Activated T-cell treated with anti-CD3 and anti-CD28 coated beads for 48 hours (primary cell): ENCODE measurements at regions not wholly inside any gene's neighbourhood (a gene's known extent, or its start where the extent isn't known, plus 50 kb on each side); places are given as distances from the start of the nearest gene placed in this dataset.

Source experiments
- DNase-seq: peaks from one replicate; pipeline ENCODE4 v3.0.0-alpha.2; 2020; ENCODE audit warnings: low read depth

DNA sequence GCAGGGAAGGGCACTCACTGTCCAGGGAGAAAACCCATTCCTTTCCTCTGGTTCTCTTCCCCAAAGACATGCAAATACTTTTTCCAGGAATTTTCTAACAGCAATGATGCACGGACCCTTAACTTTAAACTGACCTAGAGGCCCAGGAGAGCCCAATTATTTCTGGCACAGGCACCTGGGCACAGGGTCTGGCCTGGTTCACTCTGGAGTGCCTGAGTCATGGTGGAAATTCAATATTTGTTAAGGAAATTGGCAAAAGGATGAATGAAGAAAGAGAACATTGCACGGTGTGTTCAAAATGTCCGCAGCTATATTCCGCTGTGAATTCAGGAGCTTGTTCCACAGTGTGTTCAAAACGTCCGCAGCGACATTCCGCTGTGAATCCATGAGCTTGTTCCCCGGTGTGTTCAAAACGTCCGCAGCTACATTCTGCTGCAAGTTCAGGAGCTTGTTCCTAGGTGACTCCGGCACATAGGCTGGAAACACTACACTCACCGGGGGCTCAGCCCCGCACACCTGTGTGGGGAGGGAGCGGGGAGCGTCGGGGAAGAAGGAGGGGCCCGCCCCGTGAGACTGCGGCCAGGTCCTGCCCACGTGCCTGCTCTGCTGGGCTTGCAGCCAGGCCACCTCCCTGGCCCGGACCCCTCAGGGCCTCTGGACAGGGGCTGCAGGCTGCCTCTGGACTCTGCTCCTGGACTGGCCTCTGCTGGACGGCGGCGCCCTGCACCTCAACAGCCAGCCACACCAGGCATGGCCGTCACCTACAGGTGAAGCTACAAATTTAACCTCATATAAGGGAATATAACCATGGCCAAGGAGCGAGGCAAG lies 72.0 kb upstream of the FAM20C start:
- DNase-seq, result no peak

- no peak for DNase-seq
Observed at GRCh38 chr7:121002-121785, 71.2 kb upstream of the FAM20C start.

DNA sequence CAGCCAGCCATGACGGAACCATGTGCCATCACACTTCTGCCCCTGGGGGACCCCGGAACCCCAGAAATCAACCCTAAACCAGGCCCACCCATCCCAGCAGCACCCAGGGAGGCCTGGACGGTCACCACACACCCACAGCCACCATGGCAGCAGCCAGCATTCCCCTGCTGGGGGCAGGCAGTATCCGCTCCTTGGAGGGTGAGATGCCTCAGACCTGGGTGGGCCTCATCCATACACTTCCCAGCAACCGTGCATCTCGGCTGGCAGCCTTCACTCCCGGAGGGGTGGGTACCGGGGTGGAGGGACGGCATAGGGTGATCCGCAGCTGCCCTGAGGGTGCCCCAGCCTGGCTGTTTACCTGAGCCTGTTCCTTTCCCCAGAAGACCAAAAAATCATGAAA lies 69.1 kb upstream of the FAM20C start:
- DNase-seq, result no peak

GRCh38 chr7:124130-124949 lies 68.0 kb upstream of the FAM20C start:
- no peak for DNase-seq

- no peak for DNase-seq
Observed at GRCh38 chr7:125061-125475, 67.3 kb upstream of the FAM20C start.

DNA sequence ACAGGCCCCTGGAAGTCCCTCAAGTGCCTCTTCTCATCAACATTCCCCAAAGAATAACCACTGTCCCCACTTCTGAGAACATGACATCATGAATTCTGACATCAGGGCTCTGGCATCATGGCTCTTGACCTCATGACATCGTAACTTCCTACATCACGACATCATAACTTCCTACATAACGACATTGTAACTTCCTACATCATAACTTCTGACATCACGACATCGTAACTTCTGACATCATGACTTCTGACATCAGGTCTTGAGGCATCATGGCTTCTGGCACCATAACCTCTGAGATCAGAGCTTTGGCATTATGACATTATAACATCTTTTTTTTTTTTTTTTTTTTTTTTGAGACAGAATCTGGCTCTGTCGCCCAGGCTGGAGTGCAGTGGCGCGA lies 66.7 kb upstream of the FAM20C start:
- no peak for DNase-seq

DNA sequence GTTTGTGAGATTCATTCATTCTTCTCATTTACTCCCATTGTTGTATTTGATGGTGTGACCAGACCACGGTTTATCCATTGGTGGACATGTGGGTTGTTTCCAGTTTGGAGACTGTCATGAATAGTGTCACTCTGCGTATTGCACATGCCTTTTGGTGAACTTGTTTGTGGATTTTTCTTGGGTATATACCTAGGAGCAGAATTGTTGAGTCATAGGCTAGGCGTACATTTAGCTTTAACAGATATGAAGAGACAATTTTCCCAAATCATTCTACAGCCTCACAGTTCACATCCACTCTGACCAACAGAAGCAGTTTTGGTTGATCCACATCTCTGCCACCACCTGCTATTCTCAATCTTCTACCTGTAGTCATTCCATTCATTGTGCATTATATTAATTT lies 66.0 kb upstream of the FAM20C start:
- DNase-seq, result no peak

DNA sequence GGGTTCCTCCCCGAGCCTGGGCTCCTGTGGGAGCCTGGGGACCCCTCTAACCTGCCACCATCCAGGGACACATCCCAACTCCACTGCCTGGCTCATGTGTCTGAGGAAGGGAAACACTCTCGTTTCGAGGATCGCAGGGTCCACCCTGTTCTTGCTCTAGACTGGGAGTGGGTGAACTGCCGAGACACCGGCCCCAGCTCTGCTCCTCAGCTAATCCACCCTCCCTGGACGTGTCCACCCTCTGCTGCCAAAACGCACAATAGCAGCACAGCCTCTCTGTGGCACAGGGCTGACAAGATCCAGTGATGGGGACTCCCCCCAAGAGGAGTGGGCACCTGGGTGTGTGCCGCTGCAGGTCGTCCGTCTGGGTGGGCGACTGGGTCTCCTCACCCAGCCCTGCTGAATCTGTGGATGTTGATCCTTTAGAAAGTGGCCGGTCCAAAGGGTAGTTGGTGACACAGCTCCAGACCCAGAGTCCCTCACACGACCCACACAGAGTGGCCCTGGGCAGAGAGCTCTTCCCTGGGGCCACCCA lies 65.2 kb upstream of the FAM20C start:
- no peak for DNase-seq

DNA sequence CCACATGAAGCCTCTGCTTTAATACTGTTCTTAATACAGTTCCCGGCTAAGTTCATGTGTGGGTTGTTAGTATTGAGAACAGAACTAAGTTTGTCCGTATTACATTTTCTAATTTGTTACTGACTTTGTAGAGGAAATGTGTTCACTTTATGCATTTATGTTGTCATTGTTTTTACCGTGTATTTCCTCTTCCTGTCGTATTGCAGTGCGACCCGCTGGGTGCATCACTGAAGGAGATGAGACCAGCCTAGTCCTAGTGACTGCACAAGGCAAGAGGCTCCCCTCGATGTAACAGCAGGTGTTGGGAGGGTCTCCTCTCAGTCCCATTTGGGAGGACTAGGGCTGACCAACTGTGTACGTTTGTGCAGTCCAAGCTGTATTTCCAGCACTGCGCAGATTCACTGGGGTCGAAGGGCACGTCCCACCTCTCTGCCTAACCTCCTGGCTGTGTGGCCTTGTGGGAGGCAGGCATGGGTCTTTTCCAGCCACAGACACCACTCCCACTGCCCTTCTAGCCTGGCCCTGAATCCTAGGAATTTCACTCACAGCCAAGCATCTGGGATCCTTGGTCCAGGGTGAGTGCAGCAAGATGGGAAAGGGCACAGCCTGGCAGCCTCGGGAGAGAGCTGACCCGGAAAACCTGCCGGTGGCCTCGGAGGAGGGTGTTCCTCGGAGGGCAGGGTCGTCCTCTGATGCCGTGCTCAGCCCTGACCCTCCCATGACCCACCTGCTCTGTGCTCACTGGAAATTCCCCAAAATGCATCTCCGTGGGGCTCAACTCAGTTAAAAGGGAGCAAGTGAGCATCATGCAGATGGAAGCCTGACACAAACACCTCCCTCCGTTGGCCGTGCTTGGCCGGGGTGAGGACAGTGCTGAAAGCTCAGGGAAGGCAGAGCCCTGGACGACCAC lies 63.9 kb upstream of the FAM20C start:
- DNase-seq, result no peak

DNA sequence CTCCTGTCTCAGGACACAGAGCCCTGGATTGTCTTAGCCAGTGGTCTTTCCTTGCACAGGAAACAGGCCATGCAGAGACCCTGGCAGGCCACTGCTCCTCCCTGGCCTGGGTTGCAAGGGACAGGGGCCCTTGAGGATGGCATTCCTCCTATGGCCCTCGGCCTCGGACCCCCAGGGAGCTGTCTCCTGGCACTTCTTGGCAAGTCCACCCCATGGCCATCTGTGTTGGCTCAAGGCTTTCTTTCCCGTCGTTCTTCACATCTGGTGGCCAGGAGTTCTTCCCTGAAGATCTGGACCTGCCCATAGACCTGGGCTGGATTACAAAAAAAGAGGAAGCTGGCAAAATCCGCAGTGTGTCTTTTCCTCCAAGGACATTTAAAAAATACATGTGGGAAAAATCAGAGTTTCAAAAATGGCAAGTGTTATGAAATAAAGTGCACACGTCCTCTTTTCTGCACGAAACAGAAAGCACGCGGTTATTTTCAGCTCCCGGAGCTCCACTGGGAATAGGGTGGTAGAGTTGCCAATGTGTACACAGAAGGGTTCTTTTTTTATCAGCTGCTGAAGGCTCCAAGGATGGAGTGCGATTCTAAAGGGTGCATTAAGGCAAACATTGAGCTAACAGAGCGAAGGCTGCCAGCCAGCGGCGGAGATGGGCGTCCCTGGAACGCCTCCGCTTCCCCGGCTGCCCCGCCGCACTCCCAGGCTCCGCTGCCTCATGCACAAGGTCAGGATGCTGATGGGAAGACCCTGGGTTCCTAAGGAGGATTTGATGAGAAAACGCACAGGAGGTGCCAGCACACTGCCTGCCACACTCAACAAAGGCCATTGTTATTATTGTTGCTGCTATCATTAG lies 62.8 kb upstream of the FAM20C start:
- no peak for DNase-seq

DNA sequence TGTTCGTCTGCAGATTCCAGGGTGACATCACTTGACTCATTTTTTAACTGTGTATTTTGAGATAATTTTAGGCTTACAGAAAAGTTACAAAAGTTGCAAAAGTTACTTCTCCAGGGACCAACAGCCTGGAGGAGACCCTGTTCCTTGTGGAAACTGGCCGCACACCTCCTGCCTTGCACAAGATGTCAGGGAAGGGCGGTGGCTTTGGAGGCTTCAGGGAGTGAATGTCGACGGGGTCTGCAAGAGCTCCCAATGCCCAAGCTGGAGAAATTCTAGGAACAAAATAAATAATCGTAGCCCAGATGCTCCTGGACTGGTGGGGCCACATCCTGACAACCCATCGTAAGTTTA lies 62.2 kb upstream of the FAM20C start:
- no peak for DNase-seq

GRCh38 chr7:130875-131780 lies 61.2 kb upstream of the FAM20C start:
- no peak for DNase-seq

- no peak for DNase-seq
Observed at GRCh38 chr7:131781-132482, 60.4 kb upstream of the FAM20C start.

DNA sequence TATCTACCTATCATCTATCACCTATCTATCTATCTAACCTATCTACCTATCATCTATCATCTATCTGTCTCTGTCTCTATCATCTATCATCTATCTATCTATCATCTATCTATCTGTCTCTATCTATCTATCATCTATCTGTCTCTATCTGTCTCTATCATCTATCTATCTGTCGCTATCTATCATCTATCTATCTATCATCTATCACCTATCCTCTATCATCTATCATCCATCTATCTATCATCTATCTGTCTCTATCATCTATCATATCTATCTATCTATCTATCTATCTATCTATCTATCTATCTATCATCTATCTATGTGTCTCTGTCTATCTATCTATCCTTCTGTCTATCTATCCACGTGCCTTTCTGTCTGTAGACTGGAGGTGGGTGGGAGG lies 59.5 kb upstream of the FAM20C start:
- DNase-seq, result no peak

GRCh38 chr7:133470-133869 lies 58.9 kb upstream of the FAM20C start:
- no peak for DNase-seq

DNA sequence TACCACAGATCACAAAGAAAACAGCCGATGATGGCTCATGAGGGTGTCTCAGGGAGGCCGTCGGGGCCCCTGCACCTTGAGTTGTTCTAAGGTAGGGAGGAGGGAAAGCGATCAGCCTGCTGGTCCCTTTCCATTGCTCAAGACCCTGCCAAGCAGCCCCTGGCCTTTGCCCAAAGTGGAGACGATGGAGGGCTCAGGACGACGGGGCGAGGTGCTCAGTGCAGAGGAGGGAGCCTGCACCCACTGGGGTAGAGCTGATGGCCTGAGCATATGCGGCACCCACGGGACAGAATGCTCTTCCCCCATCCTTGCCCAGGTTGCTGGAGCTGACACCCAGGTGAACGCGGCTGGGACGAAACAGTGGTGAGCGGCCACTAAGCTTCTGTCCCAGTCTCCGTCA lies 58.3 kb upstream of the FAM20C start:
- no peak for DNase-seq

GRCh38 chr7:134561-135256 lies 57.7 kb upstream of the FAM20C start:
- no peak for DNase-seq

DNA sequence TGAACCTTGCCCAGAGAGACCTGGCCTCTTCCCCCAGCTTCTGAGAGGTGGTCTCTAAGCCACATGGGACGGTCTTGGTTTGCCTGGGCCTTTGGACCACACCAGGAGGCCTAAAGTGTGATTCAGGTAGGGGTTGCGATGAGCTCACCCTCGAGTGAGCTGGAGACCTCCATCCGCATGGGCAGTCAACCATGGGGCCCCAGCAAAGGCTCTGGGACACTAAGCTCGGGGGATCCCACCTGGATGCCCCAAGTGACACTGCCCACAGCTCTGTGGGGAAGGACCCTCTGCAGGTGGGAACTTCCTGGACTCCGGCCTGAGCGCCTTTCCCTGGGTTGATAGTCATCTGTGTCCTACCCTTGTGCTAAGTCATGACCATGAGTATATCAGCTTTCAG lies 57.1 kb upstream of the FAM20C start:
- DNase-seq, result no peak
